ENCODE measurements at regions not wholly inside any gene's neighbourhood (a gene's known extent, or its start where the extent isn't known, plus 50 kb on each side); places are given as distances from the start of the nearest gene placed in this dataset.
A peak's percentile ranks its signal among the peaks of the same experiment; 100 is the strongest.

GRCh38 chr16:85355515-85355837, 243.2 kb upstream of the CIBAR2 start:
- TF ChIP-seq, protein P1, sequence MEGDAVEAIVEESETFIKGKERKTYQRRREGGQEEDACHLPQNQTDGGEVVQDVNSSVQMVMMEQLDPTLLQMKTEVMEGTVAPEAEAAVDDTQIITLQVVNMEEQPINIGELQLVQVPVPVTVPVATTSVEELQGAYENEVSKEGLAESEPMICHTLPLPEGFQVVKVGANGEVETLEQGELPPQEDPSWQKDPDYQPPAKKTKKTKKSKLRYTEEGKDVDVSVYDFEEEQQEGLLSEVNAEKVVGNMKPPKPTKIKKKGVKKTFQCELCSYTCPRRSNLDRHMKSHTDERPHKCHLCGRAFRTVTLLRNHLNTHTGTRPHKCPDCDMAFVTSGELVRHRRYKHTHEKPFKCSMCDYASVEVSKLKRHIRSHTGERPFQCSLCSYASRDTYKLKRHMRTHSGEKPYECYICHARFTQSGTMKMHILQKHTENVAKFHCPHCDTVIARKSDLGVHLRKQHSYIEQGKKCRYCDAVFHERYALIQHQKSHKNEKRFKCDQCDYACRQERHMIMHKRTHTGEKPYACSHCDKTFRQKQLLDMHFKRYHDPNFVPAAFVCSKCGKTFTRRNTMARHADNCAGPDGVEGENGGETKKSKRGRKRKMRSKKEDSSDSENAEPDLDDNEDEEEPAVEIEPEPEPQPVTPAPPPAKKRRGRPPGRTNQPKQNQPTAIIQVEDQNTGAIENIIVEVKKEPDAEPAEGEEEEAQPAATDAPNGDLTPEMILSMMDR (IDR thresholded peaks at IDR 0.05), result no peak
- peak in 1 of 2 donors; percentile 2 for TF ChIP-seq POLR2A (IDR thresholded peaks at IDR 0.05)
